Liver (tissue), 3 donors: ENCODE measurements at regions not wholly inside any gene's neighbourhood (a gene's known extent, or its start where the extent isn't known, plus 50 kb on each side); places are given as distances from the start of the nearest gene placed in this dataset.

ENCODE experiments used
- EGR1 ChIP-seq, 2 donors: IDR thresholded peaks; 2 replicates each; pipeline ENCODE4 v1.6.1; 2016 to 2018; ENCODE audit warnings: antibody characterized with exemption in 2 of 2, low read depth in 2 of 2
- FOXA1 ChIP-seq: IDR thresholded peaks from 2 replicates; pipeline ENCODE4 v1.6.1; 2016; ENCODE audit warnings: antibody characterized with exemption
- FOXA2 ChIP-seq: IDR thresholded peaks from 2 replicates; pipeline ENCODE4 v1.6.1; 2016; ENCODE audit warnings: antibody characterized with exemption
- GABPA ChIP-seq, 2 donors: IDR thresholded peaks in 1 of 2; conservative IDR thresholded peaks in 1 of 2; 2 replicates each; pipeline ENCODE4 v1.6.1; 2016; ENCODE audit warnings: antibody characterized with exemption in 2 of 2, mild to moderate bottlenecking in 1 of 2, moderate library complexity in 1 of 2
- JUND ChIP-seq, 2 donors: IDR thresholded peaks; 2 replicates each; pipeline ENCODE4 v1.6.1; 2016; ENCODE audit warnings: antibody characterized with exemption in 2 of 2
- RAD21 ChIP-seq, 2 donors: IDR thresholded peaks; 2 replicates each; pipeline ENCODE4 v1.6.1; 2016; ENCODE audit warnings: antibody characterized with exemption in 2 of 2, mild to moderate bottlenecking in 2 of 2
- SP1 ChIP-seq: IDR thresholded peaks from 2 replicates; pipeline ENCODE4 v1.6.1; 2018; ENCODE audit warnings: antibody characterized with exemption, mild to moderate bottlenecking
- YY1 ChIP-seq: IDR thresholded peaks from 2 replicates; pipeline ENCODE4 v1.6.1; 2016; ENCODE audit warnings: antibody characterized with exemption, mild to moderate bottlenecking
- TF ChIP-seq, protein P1 (sequence below): fragments of 150-350 bp; IDR thresholded peaks from 2 replicates; pipeline ENCODE4 v1.5.1; 2017; ENCODE audit warnings: improper control_type of control experiment, low read depth, low read length; ENCODE audit not compliant: missing input control
- TF ChIP-seq, protein P2 (sequence below): IDR thresholded peaks from 2 replicates; pipeline ENCODE4 v1.6.1; 2016; ENCODE audit warnings: antibody characterized with exemption
- TF ChIP-seq, protein P3 (sequence below): IDR thresholded peaks from 2 replicates; pipeline ENCODE4 v1.6.1; 2016; ENCODE audit warnings: antibody characterized with exemption, mild to moderate bottlenecking
- TF ChIP-seq, protein P4 (sequence below): IDR thresholded peaks from 2 replicates; pipeline ENCODE4 v1.6.1; 2016; ENCODE audit warnings: antibody characterized with exemption
- donor health status: healthy.
- donor health status: healthy.

DNA sequence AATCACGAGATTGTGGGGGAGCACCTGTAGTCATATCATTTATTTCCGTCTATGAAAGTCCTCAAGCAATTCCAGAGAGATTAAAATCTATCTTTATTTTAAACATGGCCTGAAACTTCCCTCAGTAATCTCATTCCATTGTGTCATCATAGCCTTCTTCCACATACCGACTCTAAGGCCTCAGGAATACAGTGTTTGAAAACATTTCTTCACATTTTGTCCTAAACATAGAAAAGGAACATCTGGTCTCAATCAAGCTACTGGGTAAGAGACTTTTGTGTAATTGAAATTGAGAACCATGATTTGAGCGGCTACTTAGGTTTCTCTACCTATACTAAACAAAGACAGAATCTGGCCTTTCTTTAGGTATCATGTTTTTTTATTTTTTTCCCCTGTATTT lies 78.0 kb upstream of the ELMO1 start:
- TF ChIP-seq EGR1 (IDR thresholded peaks at IDR 0.05; ENCODE audit: low read depth in 2 of 2) (no peak), JUND (IDR thresholded peaks at IDR 0.05) (no peak), SP1 (no peak), YY1 (no peak), FOXA1 (no peak), RAD21 (IDR thresholded peaks at IDR 0.05) (no peak), GABPA (IDR thresholded peaks at IDR 0.05 in 1 of 2, conservative IDR thresholded peaks at IDR 0.05 in 1 of 2) (no peak), FOXA2 (no peak)
- TF ChIP-seq, protein P1, sequence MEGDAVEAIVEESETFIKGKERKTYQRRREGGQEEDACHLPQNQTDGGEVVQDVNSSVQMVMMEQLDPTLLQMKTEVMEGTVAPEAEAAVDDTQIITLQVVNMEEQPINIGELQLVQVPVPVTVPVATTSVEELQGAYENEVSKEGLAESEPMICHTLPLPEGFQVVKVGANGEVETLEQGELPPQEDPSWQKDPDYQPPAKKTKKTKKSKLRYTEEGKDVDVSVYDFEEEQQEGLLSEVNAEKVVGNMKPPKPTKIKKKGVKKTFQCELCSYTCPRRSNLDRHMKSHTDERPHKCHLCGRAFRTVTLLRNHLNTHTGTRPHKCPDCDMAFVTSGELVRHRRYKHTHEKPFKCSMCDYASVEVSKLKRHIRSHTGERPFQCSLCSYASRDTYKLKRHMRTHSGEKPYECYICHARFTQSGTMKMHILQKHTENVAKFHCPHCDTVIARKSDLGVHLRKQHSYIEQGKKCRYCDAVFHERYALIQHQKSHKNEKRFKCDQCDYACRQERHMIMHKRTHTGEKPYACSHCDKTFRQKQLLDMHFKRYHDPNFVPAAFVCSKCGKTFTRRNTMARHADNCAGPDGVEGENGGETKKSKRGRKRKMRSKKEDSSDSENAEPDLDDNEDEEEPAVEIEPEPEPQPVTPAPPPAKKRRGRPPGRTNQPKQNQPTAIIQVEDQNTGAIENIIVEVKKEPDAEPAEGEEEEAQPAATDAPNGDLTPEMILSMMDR = no peak
- TF ChIP-seq, protein P2, sequence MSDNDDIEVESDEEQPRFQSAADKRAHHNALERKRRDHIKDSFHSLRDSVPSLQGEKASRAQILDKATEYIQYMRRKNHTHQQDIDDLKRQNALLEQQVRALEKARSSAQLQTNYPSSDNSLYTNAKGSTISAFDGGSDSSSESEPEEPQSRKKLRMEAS = no peak
- TF ChIP-seq, protein P3, sequence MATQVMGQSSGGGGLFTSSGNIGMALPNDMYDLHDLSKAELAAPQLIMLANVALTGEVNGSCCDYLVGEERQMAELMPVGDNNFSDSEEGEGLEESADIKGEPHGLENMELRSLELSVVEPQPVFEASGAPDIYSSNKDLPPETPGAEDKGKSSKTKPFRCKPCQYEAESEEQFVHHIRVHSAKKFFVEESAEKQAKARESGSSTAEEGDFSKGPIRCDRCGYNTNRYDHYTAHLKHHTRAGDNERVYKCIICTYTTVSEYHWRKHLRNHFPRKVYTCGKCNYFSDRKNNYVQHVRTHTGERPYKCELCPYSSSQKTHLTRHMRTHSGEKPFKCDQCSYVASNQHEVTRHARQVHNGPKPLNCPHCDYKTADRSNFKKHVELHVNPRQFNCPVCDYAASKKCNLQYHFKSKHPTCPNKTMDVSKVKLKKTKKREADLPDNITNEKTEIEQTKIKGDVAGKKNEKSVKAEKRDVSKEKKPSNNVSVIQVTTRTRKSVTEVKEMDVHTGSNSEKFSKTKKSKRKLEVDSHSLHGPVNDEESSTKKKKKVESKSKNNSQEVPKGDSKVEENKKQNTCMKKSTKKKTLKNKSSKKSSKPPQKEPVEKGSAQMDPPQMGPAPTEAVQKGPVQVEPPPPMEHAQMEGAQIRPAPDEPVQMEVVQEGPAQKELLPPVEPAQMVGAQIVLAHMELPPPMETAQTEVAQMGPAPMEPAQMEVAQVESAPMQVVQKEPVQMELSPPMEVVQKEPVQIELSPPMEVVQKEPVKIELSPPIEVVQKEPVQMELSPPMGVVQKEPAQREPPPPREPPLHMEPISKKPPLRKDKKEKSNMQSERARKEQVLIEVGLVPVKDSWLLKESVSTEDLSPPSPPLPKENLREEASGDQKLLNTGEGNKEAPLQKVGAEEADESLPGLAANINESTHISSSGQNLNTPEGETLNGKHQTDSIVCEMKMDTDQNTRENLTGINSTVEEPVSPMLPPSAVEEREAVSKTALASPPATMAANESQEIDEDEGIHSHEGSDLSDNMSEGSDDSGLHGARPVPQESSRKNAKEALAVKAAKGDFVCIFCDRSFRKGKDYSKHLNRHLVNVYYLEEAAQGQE = no peak
- TF ChIP-seq, protein P4, sequence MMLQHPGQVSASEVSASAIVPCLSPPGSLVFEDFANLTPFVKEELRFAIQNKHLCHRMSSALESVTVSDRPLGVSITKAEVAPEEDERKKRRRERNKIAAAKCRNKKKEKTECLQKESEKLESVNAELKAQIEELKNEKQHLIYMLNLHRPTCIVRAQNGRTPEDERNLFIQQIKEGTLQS = no peak
